SIG-M5 treated with dmso at 0.1 percent for 504 hours (cell line): ENCODE measurements at regions not wholly inside any gene's neighbourhood (a gene's known extent, or its start where the extent isn't known, plus 50 kb on each side); places are given as distances from the start of the nearest gene placed in this dataset.

Experiments
- DNase-seq: peaks from one replicate; lab custom pipeline; 2025; ENCODE audit not compliant: unreplicated experiment; lab: John Stamatoyannopoulos, UW

GRCh38 chr5:111676926-111677415, 80.0 kb downstream of the NREP start:
- DNase-seq: no peak

GRCh38 chr5:111676466-111676865, 80.5 kb downstream of the NREP start:
- no peak for DNase-seq

- no peak for DNase-seq
Observed at GRCh38 chr5:111675201-111675934, 81.6 kb downstream of the NREP start.

- no peak for DNase-seq
Observed at GRCh38 chr5:111673891-111674626, 82.9 kb downstream of the NREP start.

- DNase-seq: no peak
Observed at GRCh38 chr5:111672099-111672498, 84.9 kb downstream of the NREP start.

- DNase-seq: no peak
Observed at GRCh38 chr5:111670826-111671492, 86.0 kb downstream of the NREP start.

- no peak for DNase-seq
Observed at GRCh38 chr5:111668477-111669414, 88.2 kb downstream of the NREP start.

GRCh38 chr5:111667128-111667736, 89.8 kb downstream of the NREP start:
- no peak for DNase-seq

- no peak for DNase-seq
Observed at GRCh38 chr5:111656580-111656979, 100.4 kb downstream of the NREP start.

GRCh38 chr5:111655169-111655924, 101.6 kb downstream of the NREP start:
- no peak for DNase-seq

GRCh38 chr5:111653408-111653807, 103.6 kb downstream of the NREP start:
- DNase-seq: no peak

- no peak for DNase-seq
Observed at GRCh38 chr5:111649516-111649915, 107.5 kb downstream of the NREP start.

GRCh38 chr5:111645303-111645838, 111.6 kb downstream of the NREP start:
- DNase-seq: no peak

GRCh38 chr5:111643499-111643898, 113.5 kb downstream of the NREP start:
- no peak for DNase-seq

- DNase-seq: no peak
Observed at GRCh38 chr5:111641533-111642233, 115.3 kb downstream of the NREP start.

GRCh38 chr5:111639912-111640311, 117.1 kb downstream of the NREP start:
- DNase-seq: no peak

GRCh38 chr5:111636736-111637135, 120.3 kb downstream of the NREP start:
- DNase-seq: no peak

GRCh38 chr5:111635916-111636570, 121.0 kb downstream of the NREP start:
- DNase-seq: no peak
